HepG2 (cell line): ENCODE measurements at regions not wholly inside any gene's neighbourhood (a gene's known extent, or its start where the extent isn't known, plus 50 kb on each side); places are given as distances from the start of the nearest gene placed in this dataset.

Experiments used
- ATAC-seq: fragments of 200-7000 bp; cut with Tn5 transposase; 3 replicates; pipeline ENCODE4 v1.9.1; 2020; ENCODE audit warnings: mild to moderate bottlenecking, moderate library complexity
- BruUV-seq: library from RNA; stranded (reverse); fragments of 400-500 nt; replicated peaks from 2 replicates; lab custom pipeline; 2021; lab: Mats Ljungman, UMichigan
- CTCF ChIA-PET: fragments of 300-600 bp; formaldehyde crosslinking; extraction: SDS; loops from one replicate; lab custom pipeline; 2021; ENCODE audit warnings: low total read pairs, inconsistent platforms, low intra/inter-chr PET ratio; lab: Yijun Ruan, JAX
- POLR2A ChIA-PET: fragments of 350-600 bp; sonication (Branson Sonifier 250); formaldehyde crosslinking; loops from one replicate; lab custom pipeline; 2020; ENCODE audit warnings: antibody characterized with exemption, inconsistent platforms; lab: Yijun Ruan, JAX
- DNase-seq: peaks from one replicate; pipeline ENCODE4 v3.0.0-alpha.2; 2015; ENCODE audit warnings: low spot score
- FAIRE-seq: peaks from 3 replicates; lab custom pipeline; 2011; peaks lifted over from hg19 to GRCh38; lab: Jason Lieb, UNC
- H2AFZ ChIP-seq: one replicate; pipeline ENCODE4 v1.6.1; 2011; ENCODE audit warnings: low read length, inconsistent platforms
- H3K27ac ChIP-seq: fragments of 300-600 bp; 3 replicates; pipeline ENCODE4 v1.8.0; 2011; ENCODE audit warnings: mixed run types, mild to moderate bottlenecking, mixed read lengths, low read length, inconsistent platforms; ENCODE audit not compliant: insufficient read depth; ENCODE audit errors: extremely low read length
- H3K27me3 ChIP-seq, 2 experiments: fragments of 200-600 bp in 1 of 2; 2 replicates in 1 of 2; 3 replicates in 1 of 2; pipeline versions ENCODE4 v1.6.0 to v1.8.0; 2011; ENCODE audit warnings: low read length in 2 of 2, mild to moderate bottlenecking in 2 of 2, moderate library complexity in 2 of 2, inconsistent platforms in 1 of 2; ENCODE audit not compliant: insufficient read depth in 2 of 2, control insufficient read depth in 1 of 2
- H3K36me3 ChIP-seq, 2 experiments: fragments of 200-600 bp in 1 of 2; replicated peaks in 1 of 2; 2 replicates in 1 of 2; 3 replicates in 1 of 2; pipeline versions ENCODE4 v1.5.1 to v1.8.0; 2011; ENCODE audit warnings: low read length in 2 of 2, inconsistent platforms in 1 of 2; ENCODE audit not compliant: insufficient read depth in 2 of 2, control insufficient read depth in 1 of 2
- H3K4me1 ChIP-seq: 2 replicates; pipeline ENCODE4 v1.5.1; 2012; ENCODE audit warnings: low read length, inconsistent platforms; ENCODE audit not compliant: insufficient read depth
- H3K4me2 ChIP-seq: 2 replicates; pipeline ENCODE4 v1.6.0; 2011; ENCODE audit warnings: low read depth, low read length, inconsistent platforms
- H3K4me3 ChIP-seq, 3 experiments: fragments of 200-600 bp in 1 of 3; sonication (generic), shearing (Covaris generic) in 1 of 3; replicated peaks in 1 of 3; 2 replicates each; pipeline ENCODE4 v1.5.1; 2011 to 2016; ENCODE audit warnings: low read length in 3 of 3, inconsistent platforms in 2 of 3, low read depth in 2 of 3, mild to moderate bottlenecking in 2 of 3, control low read depth in 1 of 3, mixed read lengths in 1 of 3; ENCODE audit not compliant: insufficient read depth in 1 of 3
- H3K79me2 ChIP-seq: one replicate; pipeline ENCODE4 v1.6.1; 2011; ENCODE audit warnings: low read length, inconsistent platforms; ENCODE audit not compliant: insufficient read depth
- H3K9ac ChIP-seq: 2 replicates; pipeline ENCODE4 v1.6.0; 2011; ENCODE audit warnings: mild to moderate bottlenecking, low read depth, low read length, inconsistent platforms; ENCODE audit not compliant: insufficient read depth
- H3K9me3 ChIP-seq: 2 replicates; pipeline ENCODE4 v1.5.1; 2012; ENCODE audit warnings: mild to moderate bottlenecking, low read length
- H4K20me1 ChIP-seq: 2 replicates; pipeline ENCODE4 v1.6.0; 2011; ENCODE audit warnings: inconsistent platforms, mild to moderate bottlenecking, low read length, moderate library complexity; ENCODE audit not compliant: insufficient read depth
- BHLHE40 ChIP-seq: IDR thresholded peaks from 2 replicates; pipeline ENCODE4 v1.6.1; 2011; ENCODE audit warnings: low read length, improper control_type of control experiment
- KDM5B ChIP-seq: sonication (generic); formaldehyde crosslinking; IDR thresholded peaks from 2 replicates; pipeline ENCODE4 v1.4.0; 2020; ENCODE audit warnings: missing genetic modification reagents, mild to moderate bottlenecking, borderline replicate concordance
- MAX ChIP-seq: IDR thresholded peaks from 2 replicates; pipeline ENCODE4 v1.6.1; 2012; ENCODE audit warnings: inconsistent platforms
- PBX2 ChIP-seq: IDR thresholded peaks from 2 replicates; pipeline ENCODE4 v1.6.1; 2016; ENCODE audit warnings: control low read depth
- RFX5 ChIP-seq: IDR thresholded peaks from 2 replicates; pipeline ENCODE4 v1.6.1; 2011; ENCODE audit warnings: low read depth, low read length, improper control_type of control experiment
- SAFB2 ChIP-seq: sonication (generic); formaldehyde crosslinking; IDR thresholded peaks from 2 replicates; pipeline ENCODE4 v1.5.1; 2020; ENCODE audit warnings: missing genetic modification reagents, low read depth, mild to moderate bottlenecking, borderline replicate concordance
- SNRNP70 ChIP-seq: fragments of 200-400 bp; formaldehyde crosslinking; IDR thresholded peaks from 2 replicates; pipeline ENCODE4 v1.6.1; 2017; ENCODE audit warnings: mild to moderate bottlenecking, low read depth, low read length, moderate library complexity
- STAT5B ChIP-seq: sonication (generic); formaldehyde crosslinking; IDR thresholded peaks from 2 replicates; pipeline ENCODE4 v1.4.0; 2020; ENCODE audit warnings: missing genetic modification reagents
- TBL1XR1 ChIP-seq: fragments of 150-350 bp; IDR thresholded peaks from 2 replicates; pipeline ENCODE4 v1.6.1; 2014; ENCODE audit warnings: borderline replicate concordance, low read length; ENCODE audit not compliant: partially characterized antibody
- TBX3 ChIP-seq: fragments of 450-650 bp; IDR thresholded peaks from 2 replicates; pipeline ENCODE4 v1.6.1; 2017; ENCODE audit warnings: antibody characterized with exemption, mild to moderate bottlenecking, inconsistent platforms, borderline replicate concordance
- ZIK1 ChIP-seq: sonication (generic); formaldehyde crosslinking; IDR thresholded peaks from 2 replicates; pipeline ENCODE4 v1.5.0; 2020; ENCODE audit warnings: mild to moderate bottlenecking, low read depth, missing genetic modification reagents, borderline replicate concordance
- ZNF281 ChIP-seq: sonication (generic); formaldehyde crosslinking; IDR thresholded peaks from 2 replicates; pipeline ENCODE4 v1.4.0; 2020; ENCODE audit warnings: missing genetic modification reagents, borderline replicate concordance
- WGBS: methylation state at CpG from one replicate; pipeline ENCODE4 v1.1.6; 2017; ENCODE audit warnings: low lambda C conversion rate; 5-methylcytosine and 5-hydroxymethylcytosine counted together
- in situ Hi-C: cut with HindIII; loops from 2 replicates; pipeline ENCODE4 v1.10.0; 2017; ENCODE audit warnings: low pct_unique_long_range_greater_than_20kb; ENCODE audit not compliant: extremely low pct_ligation_motif_present
- intact Hi-C: fragments of 100-400 bp; cut with micrococcal nuclease; formaldehyde crosslinking; loops from one replicate; pipeline ENCODE4 v1.10.0; 2022; ENCODE audit not compliant: unreplicated experiment

- intact Hi-C loops = no loop called here
- no TSS peak for BruUV-seq
- DNase-seq = no peak
These were observed 225.0 kb downstream of the LRIG3 start for GRCh38 chr12:58695263-58695662.

GRCh38 chr12:58701536-58701935 lies 218.8 kb downstream of the LRIG3 start:
- Histone ChIP-seq H3K79me2 (no peaks in the 10 kb centered on the region), H3K4me3 (peak overlapping the region in 2 of 3 experiments; percentile 14 to 19; a peak in 2 of 6 replicates), H3K27ac (no peak overlapping the region), H4K20me1 (no peaks in the 10 kb centered on the region), H3K4me1 (no peaks in the 10 kb centered on the region), H3K4me2 (peak overlapping the region; percentile 51), H3K27me3 (no peaks in the 10 kb centered on the region), H3K36me3 (no peaks in the 10 kb centered on the region), H3K9me3 (no peaks in the 10 kb centered on the region)
- ATAC-seq (peak; percentile 79), DNase-seq (no peak), FAIRE-seq (no peak)
- POLR2A ChIA-PET = no interaction called here
- 0% methylated on average over 2 of the region's 8 CpGs for WGBS
- in situ Hi-C loops = no loop called here
- CTCF ChIA-PET = no interaction called here
- BruUV-seq = no TSS peak
- TF ChIP-seq ZNF281 (CRISPR knock-in tag) (0 out of 2 replicates have a peak, but pooled peaks have one; percentile 28), RFX5 (no peak)
- TF ChIP-seq, all 625 proteins: peak for 1
- intact Hi-C loops = no loop called here
- H3K9ac ChIP-seq = no peak overlapping the region
- no peak overlapping the region for H2AFZ ChIP-seq

More at GRCh38 chr12:58695263-58695662, 225.0 kb downstream of the LRIG3 start:
- no peaks in the 10 kb centered on the region for H3K27me3 ChIP-seq
- in situ Hi-C loops = no loop called here
- H3K4me2 ChIP-seq = no peak overlapping the region
- H3K4me1 ChIP-seq = no peaks in the 10 kb centered on the region
- H3K9ac ChIP-seq = no peak overlapping the region
- H3K9me3 ChIP-seq = peaks cover 6% of the 10 kb centered on the region; the same call in 1 of the 2 replicates
- ChIA-PET CTCF (no interaction called here), POLR2A (no interaction called here)
- no peaks in the 10 kb centered on the region for H3K36me3 ChIP-seq
- TF ChIP-seq STAT5B (CRISPR knock-in tag) (no peak), ZIK1 (CRISPR knock-in tag) (no peak), TBX3 (no peak), MAX (no peak), BHLHE40 (no peak), SNRNP70 (no peak), SAFB2 (CRISPR knock-in tag) (no peak), PBX2 (CRISPR knock-in tag) (no peak), KDM5B (no peak), TBL1XR1 (no peak)
- ATAC-seq (no peak), FAIRE-seq (no peak)
- WGBS = 45% methylated on average over 11 of the region's 11 CpGs
- no peaks in the 10 kb centered on the region for H3K79me2 ChIP-seq
- H3K27ac ChIP-seq = no peak overlapping the region
- H2AFZ ChIP-seq = no peak overlapping the region
- H4K20me1 ChIP-seq = no peaks in the 10 kb centered on the region
- H3K4me3 ChIP-seq = no peak overlapping the region
